Activated T-helper 1 cell treated with anti-CD3 and anti-CD28 coated beads, Interleukin-12 subunit alpha, Interleukin-12 subunit beta, Interleukin-2, Interleukin-4 antibody, amounts not matched to agents 30 ng/mL and 10 ng/mL and 1 ng/mL, durations not matched to agents 14 hours and 24 hours and 36 hours (primary cell): ENCODE measurements at regions not wholly inside any gene's neighbourhood (a gene's known extent, or its start where the extent isn't known, plus 50 kb on each side); places are given as distances from the start of the nearest gene placed in this dataset.

Experiments used
- DNase-seq: peaks from one replicate; pipeline ENCODE4 v3.0.0; 2021; ENCODE audit warnings: low spot score
- H3K27ac Mint-ChIP-seq: one replicate; pipeline ENCODE4 v1.8.0; 2021; ENCODE audit warnings: mild to moderate bottlenecking, mixed read lengths
- H3K27me3 Mint-ChIP-seq: one replicate; pipeline ENCODE4 v1.8.0; 2022; ENCODE audit warnings: mild to moderate bottlenecking, moderate library complexity, mixed read lengths; ENCODE audit not compliant: insufficient read depth
- H3K36me3 Mint-ChIP-seq: one replicate; pipeline ENCODE4 v1.8.0; 2021; ENCODE audit warnings: low read depth, mixed read lengths
- H3K4me1 Mint-ChIP-seq: one replicate; pipeline ENCODE4 v1.8.0; 2021; ENCODE audit warnings: low read depth, mixed read lengths
- H3K4me3 Mint-ChIP-seq: one replicate; pipeline ENCODE4 v1.8.0; 2021; ENCODE audit warnings: mild to moderate bottlenecking, moderate library complexity, mixed read lengths
- H3K9me3 Mint-ChIP-seq: one replicate; pipeline ENCODE4 v1.8.0; 2021; ENCODE audit warnings: mixed read lengths
- intact Hi-C: fragments of 100-400 bp; cut with micrococcal nuclease; formaldehyde crosslinking; loops from one replicate; pipeline ENCODE4 v1.15.1; 2024

DNA sequence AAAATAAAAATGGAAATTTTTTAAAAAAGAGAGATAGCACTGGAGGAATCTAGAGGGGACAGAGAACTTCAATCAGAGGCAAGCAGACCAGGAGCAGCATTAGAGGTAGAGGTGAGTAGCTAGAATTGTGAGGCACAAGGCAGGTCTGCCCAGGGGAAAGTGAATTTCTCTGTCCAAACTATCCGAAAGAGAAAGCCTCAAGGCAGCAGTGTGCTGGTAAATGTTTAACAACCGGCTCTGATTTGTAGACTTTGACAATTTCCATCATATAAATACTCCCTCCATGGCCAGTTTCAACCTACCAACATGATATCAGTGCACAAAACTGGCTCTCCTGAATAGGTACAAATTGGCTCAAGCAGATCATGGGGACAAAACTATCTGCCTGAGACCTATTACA lies 160.6 kb upstream of the EGLN3 start:
- peaks cover 5% of the 10 kb centered on the region for H3K9me3 Mint-ChIP-seq
- H3K27me3 Mint-ChIP-seq, result peaks cover 13% of the 10 kb centered on the region
- no peak overlapping the region for H3K27ac Mint-ChIP-seq

GRCh38 chr14:34110531-34110930 lies 159.7 kb upstream of the EGLN3 start:
- Mint-ChIP-seq H3K27ac (no peak overlapping the region), H3K4me1 (no peaks in the 10 kb centered on the region), H3K27me3 (peaks cover 7% of the 10 kb centered on the region), H3K36me3 (peaks cover 2% of the 10 kb centered on the region), H3K9me3 (no peaks in the 10 kb centered on the region), H3K4me3 (no peak overlapping the region)
- intact Hi-C loops, result no loop called here
- no peak for DNase-seq

More for the DNA sequence above, 160.6 kb upstream of the EGLN3 start:
- no peak for DNase-seq
- Mint-ChIP-seq H3K36me3 (peaks cover 2% of the 10 kb centered on the region), H3K4me1 (no peaks in the 10 kb centered on the region), H3K4me3 (no peak overlapping the region)
- intact Hi-C loops, result no loop called here

GRCh38 chr14:34107441-34107840 lies 156.6 kb upstream of the EGLN3 start:
- no peaks in the 10 kb centered on the region for H3K9me3 Mint-ChIP-seq
- DNase-seq, result no peak
- H3K27ac Mint-ChIP-seq, result no peak overlapping the region
- intact Hi-C loops, result no loop called here
- H3K4me3 Mint-ChIP-seq, result no peak overlapping the region
- H3K27me3 Mint-ChIP-seq, result peaks cover 3% of the 10 kb centered on the region
- H3K4me1 Mint-ChIP-seq, result no peaks in the 10 kb centered on the region
- peaks cover 4% of the 10 kb centered on the region for H3K36me3 Mint-ChIP-seq

DNA sequence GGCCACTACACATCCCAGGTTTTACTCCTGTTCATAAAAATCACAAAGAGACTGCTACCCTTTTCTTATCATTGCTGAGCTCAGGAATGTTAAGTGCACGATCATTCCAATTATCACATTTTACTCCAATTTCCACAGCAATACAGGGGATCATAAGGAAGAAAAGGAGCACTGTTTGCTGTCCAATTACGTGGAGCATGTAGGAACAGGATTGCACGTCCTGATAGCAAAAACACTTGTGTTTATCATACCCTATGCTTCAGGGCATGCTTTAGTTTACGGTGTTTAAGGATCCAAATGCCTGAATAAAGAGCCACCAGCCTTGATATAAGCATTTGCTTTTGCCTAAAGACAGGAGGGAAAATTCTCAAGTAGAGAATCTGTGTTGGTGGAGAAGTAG lies 155.4 kb upstream of the EGLN3 start:
- Mint-ChIP-seq H3K4me1 (no peaks in the 10 kb centered on the region), H3K27ac (no peak overlapping the region), H3K36me3 (peaks cover 4% of the 10 kb centered on the region), H3K4me3 (no peak overlapping the region), H3K9me3 (no peaks in the 10 kb centered on the region), H3K27me3 (peaks cover 3% of the 10 kb centered on the region)
- DNase-seq, result no peak
- intact Hi-C loops, result no loop called here

GRCh38 chr14:34104489-34105397 lies 153.9 kb upstream of the EGLN3 start:
- peaks cover 4% of the 10 kb centered on the region for H3K4me1 Mint-ChIP-seq
- intact Hi-C loops, result no loop called here
- H3K36me3 Mint-ChIP-seq, result peaks cover 2% of the 10 kb centered on the region
- no peak for DNase-seq
- no peak overlapping the region for H3K27ac Mint-ChIP-seq
- H3K27me3 Mint-ChIP-seq, result peaks cover 3% of the 10 kb centered on the region
- no peaks in the 10 kb centered on the region for H3K9me3 Mint-ChIP-seq
- H3K4me3 Mint-ChIP-seq, result no peak overlapping the region

DNA sequence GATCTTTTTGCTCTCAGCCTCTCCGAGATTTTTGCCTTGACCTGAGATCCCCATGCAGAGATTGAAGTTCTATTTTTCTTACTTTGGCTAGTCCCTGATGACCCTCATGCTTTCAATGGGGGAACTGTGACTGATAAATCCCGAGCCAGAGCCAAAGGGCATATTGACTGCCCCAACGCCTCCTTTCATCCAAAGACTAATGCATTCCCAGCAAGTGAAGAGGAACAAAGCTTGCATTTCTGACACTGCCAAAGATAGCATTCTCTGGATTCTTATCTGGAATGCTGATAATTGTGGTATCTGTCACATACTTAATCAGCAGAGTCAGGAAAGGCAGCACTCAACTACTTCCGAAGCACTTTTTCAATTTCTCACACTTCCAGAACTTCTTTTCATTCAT lies 152.3 kb upstream of the EGLN3 start:
- H3K27me3 Mint-ChIP-seq, result peaks cover 3% of the 10 kb centered on the region
- intact Hi-C loops, result no loop called here
- no peaks in the 10 kb centered on the region for H3K9me3 Mint-ChIP-seq
- H3K27ac Mint-ChIP-seq, result no peak overlapping the region
- no peak for DNase-seq
- H3K36me3 Mint-ChIP-seq, result peaks cover 2% of the 10 kb centered on the region
- H3K4me1 Mint-ChIP-seq, result peaks cover 20% of the 10 kb centered on the region
- H3K4me3 Mint-ChIP-seq, result no peak overlapping the region

GRCh38 chr14:34099635-34100034 lies 148.8 kb upstream of the EGLN3 start:
- H3K27ac Mint-ChIP-seq, result no peak overlapping the region
- H3K9me3 Mint-ChIP-seq, result no peaks in the 10 kb centered on the region
- H3K4me3 Mint-ChIP-seq, result no peak overlapping the region
- peaks cover 48% of the 10 kb centered on the region for H3K4me1 Mint-ChIP-seq
- H3K36me3 Mint-ChIP-seq, result peaks cover 13% of the 10 kb centered on the region
- H3K27me3 Mint-ChIP-seq, result peaks cover 3% of the 10 kb centered on the region
- intact Hi-C loops, result loop anchor here (5.0 to 10.0 kb wide), 4 partner anchors 55 to 128 kb away; no protein-coding TSS in a partner anchor
- no peak for DNase-seq

DNA sequence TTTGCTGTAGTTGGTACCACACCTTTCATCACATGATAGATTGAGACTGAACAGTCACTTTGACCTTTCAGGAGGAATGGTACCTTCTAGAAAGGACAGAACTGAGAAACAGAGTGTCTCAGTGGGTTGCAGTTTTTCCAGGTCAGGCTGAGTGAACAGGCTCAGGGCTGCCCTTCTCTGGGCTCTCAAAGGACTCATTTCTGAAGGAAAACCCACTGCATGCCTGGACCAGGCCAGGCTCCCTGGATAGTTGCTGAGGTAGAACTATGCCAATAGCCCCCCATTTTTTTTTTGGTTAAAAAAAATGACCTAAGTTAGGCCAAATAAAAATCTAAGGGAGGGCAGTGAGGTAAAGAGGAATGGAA lies 148.1 kb upstream of the EGLN3 start:
- Mint-ChIP-seq H3K9me3 (peaks cover 3% of the 10 kb centered on the region), H3K27ac (no peak overlapping the region), H3K4me3 (no peak overlapping the region), H3K4me1 (peaks cover 55% of the 10 kb centered on the region), H3K27me3 (peaks cover 3% of the 10 kb centered on the region), H3K36me3 (peaks cover 13% of the 10 kb centered on the region)
- intact Hi-C loops, result loop anchor here (1.0 to 10.0 kb wide), 6 partner anchors 54 to 260 kb away; no protein-coding TSS in a partner anchor
- DNase-seq, result no peak

DNA sequence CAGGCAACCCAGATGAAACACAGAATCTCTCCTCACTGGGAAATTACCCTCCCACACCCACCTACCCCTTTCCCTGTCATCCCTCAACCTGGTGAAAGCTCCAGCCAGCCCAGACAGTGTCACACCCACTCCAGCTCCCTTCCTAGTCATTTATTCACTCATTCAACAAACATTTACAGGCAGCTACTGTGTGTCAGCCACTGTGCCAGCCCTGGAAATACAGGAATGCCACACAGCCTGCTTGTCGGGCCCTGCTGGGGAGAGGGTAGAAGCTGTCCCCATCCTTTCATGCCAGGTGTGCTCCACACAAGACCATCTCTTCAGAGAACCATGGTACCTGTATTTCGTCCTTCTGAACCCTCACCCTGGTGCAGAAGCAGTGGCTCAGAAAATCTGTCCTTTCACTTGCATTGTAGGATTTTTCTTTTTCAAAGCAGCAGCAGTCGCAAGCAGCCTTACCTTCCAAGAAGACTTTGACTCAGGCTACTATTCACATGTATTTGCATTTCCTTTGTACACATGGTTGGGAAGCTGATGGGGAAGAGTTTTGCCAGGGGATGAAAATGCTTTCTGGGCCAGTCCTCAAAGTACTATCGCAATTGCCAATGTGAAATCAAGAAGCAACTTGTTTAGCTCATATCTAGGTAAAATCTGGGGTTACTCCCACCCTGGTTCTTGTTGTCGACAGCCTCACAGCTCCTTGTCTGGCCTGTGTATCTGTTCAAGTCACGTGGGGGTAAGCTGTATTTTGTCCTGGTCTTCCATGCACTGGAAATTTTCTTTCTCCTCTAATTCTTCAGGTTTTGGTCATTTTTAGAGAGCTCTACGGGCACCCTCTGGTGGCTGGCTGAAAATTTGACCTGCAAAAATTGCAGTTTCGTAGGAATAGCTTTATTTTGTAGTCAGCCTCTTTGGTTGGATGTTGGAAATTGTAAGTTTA lies 147.4 kb upstream of the EGLN3 start:
- peaks cover 3% of the 10 kb centered on the region for H3K27me3 Mint-ChIP-seq
- no peak overlapping the region for H3K4me3 Mint-ChIP-seq
- peaks cover 13% of the 10 kb centered on the region for H3K36me3 Mint-ChIP-seq
- intact Hi-C loops, result loop anchor here (1.0 to 10.0 kb wide), 6 partner anchors 54 to 259 kb away; no protein-coding TSS in a partner anchor
- H3K9me3 Mint-ChIP-seq, result peaks cover 3% of the 10 kb centered on the region
- H3K27ac Mint-ChIP-seq, result no peak overlapping the region
- peak; percentile 21 for DNase-seq
- peaks cover 61% of the 10 kb centered on the region for H3K4me1 Mint-ChIP-seq

DNA sequence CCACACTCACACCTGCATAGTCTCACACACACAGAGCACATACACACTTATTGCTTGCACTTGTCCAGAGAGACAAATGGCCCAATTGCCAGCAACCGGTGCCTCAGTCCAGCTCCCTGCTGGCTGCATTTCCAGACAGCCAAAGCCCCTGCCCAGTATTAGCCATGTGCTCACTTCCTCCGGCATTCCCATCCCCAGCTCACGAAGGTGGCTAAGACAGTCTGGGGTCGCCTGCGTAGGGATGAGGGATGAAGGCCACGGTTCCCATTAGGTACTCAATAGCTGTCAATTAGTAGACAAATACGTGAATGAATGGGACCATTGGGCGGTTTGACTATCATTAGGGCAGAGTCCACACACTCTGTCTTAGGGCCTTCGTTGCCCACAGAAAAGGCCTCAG lies 146.8 kb upstream of the EGLN3 start:
- intact Hi-C loops, result loop anchor here (1.0 to 10.0 kb wide), 6 partner anchors 53 to 258 kb away; no protein-coding TSS in a partner anchor

GRCh38 chr14:34094384-34094783 lies 143.5 kb upstream of the EGLN3 start:
- Mint-ChIP-seq H3K36me3 (peaks cover 13% of the 10 kb centered on the region), H3K4me3 (peak overlapping the region; percentile 1), H3K27ac (peak overlapping the region; percentile 22), H3K9me3 (peaks cover 3% of the 10 kb centered on the region), H3K4me1 (peaks cover 59% of the 10 kb centered on the region), H3K27me3 (peaks cover 2% of the 10 kb centered on the region)
- intact Hi-C loops, result loop anchor here (10.0 kb wide), 1 partner anchor 50 kb away; no protein-coding TSS in a partner anchor
- no peak for DNase-seq

More for the DNA sequence above, 146.8 kb upstream of the EGLN3 start:
- no peak overlapping the region for H3K27ac Mint-ChIP-seq
- peaks cover 67% of the 10 kb centered on the region for H3K4me1 Mint-ChIP-seq
- H3K27me3 Mint-ChIP-seq, result peaks cover 2% of the 10 kb centered on the region
- H3K9me3 Mint-ChIP-seq, result peaks cover 3% of the 10 kb centered on the region
- H3K36me3 Mint-ChIP-seq, result peaks cover 14% of the 10 kb centered on the region
- no peak for DNase-seq
- H3K4me3 Mint-ChIP-seq, result no peak overlapping the region

- Mint-ChIP-seq H3K4me3 (no peak overlapping the region), H3K36me3 (peaks cover 13% of the 10 kb centered on the region), H3K9me3 (peaks cover 3% of the 10 kb centered on the region), H3K27me3 (peaks cover 2% of the 10 kb centered on the region), H3K4me1 (peaks cover 54% of the 10 kb centered on the region), H3K27ac (no peak overlapping the region)
- intact Hi-C loops, result loop anchor here (10.0 kb wide), 1 partner anchor 49 kb away; no protein-coding TSS in a partner anchor
- DNase-seq, result no peak
These were observed 143.0 kb upstream of the EGLN3 start for GRCh38 chr14:34093883-34094282.
